GM20000 (cell line): ENCODE measurements at regions not wholly inside any gene's neighbourhood (a gene's known extent, or its start where the extent isn't known, plus 50 kb on each side); places are given as distances from the start of the nearest gene placed in this dataset.
"Not testable (repeated sequence)": the region's sequence is repeated elsewhere in the genome, so short reads cannot be mapped to it uniquely, and the experiment has no call there.

ENCODE experiments used
- DNase-seq: peaks from one replicate; pipeline ENCODE4 v3.0.0; 2012; ENCODE audit warnings: low spot score
- CTCF ChIP-seq: IDR thresholded peaks from 2 replicates; pipeline ENCODE4 v1.5.1; 2012; ENCODE audit warnings: mild to moderate bottlenecking, control low read depth; ENCODE audit errors: extremely low read depth, missing control alignments

- TF ChIP-seq CTCF, result no peak
- no peak for DNase-seq
Measured at GRCh38 chr1:104646233-104646632, 896.5 kb downstream of the AMY1C start.

DNA sequence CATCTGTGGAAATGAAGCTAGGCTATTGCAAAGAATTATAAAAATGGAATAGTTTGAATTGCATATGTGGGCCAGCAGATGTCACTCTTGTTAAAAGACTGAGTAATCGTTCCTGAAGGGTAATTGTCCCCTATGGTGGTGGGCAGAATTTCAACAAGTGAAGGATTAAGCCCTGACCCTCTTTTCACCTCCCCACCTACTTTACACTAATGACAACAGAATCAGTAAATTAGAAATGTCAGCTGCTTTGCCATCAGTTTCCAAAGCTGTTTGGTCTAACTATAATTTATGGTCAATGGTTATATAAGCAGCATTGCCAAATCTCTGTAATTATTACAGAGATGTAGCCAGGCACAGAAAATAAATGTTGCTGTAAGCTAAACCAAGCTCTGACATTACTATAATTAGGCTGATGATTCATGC, 898.6 kb downstream of the AMY1C start:
- peak; percentile 19 for TF ChIP-seq CTCF

GRCh38 chr1:104664374-104664773, 914.7 kb downstream of the AMY1C start:
- not testable (repeated sequence) for DNase-seq

More for the DNA sequence above, 898.6 kb downstream of the AMY1C start:
- peak; percentile 30 for DNase-seq

DNA sequence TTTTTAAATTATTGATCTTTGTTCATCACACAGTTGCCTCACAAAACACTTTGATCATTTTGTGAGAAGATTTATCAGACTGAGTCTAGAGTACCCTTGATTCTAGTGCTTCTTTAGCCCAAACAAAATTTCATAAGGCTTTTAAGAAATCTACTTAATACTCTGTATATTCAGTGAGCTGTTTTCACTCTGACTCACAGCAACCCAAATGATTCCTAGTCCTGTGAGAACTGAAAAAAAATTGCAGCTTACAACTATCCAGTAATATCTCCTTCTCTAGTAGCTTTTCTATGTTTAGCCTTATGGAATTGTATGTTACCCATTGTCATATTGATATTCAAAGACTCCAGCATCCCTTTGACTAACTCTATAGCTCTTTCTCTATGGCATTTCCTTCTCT, 915.6 kb downstream of the AMY1C start:
- no peak for TF ChIP-seq CTCF
- no peak for DNase-seq

DNA sequence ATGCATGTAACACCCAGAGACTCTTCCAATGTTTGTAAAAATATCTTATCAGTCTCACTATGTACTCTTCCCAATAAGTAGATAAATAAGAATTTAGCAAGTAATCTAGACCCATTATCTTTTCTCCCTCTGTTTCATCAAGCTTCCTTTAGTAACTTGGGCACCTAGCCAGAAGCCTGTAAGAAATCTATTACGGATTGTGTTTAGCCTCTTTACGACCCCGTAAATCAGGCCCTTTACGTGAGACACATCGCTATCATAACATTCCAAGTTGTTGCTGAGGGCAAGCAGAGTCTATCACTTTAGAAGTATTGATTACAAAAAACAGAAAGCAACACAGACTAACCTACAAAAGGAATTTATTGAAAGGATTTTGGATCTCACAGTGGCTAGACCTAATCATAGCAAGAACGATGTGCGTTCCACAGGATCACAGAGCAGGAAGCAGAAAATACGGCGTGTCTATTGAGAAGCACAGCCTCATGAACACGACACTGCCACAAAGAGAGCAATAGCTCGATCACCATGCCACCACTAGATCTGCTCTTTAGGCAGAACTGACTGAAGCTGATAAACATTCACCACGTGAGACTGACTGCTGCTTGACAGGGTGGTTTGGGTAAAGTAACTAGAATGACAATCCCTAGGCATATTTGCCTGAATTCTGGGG, 922.1 kb downstream of the AMY1C start:
- no peak for DNase-seq
- no peak for TF ChIP-seq CTCF

GRCh38 chr1:104699433-104699832, 949.7 kb downstream of the AMY1C start:
- TF ChIP-seq CTCF, result no peak
- no peak for DNase-seq

- TF ChIP-seq CTCF, result no peak
- DNase-seq, result no peak
Measured at GRCh38 chr1:104702731-104703130, 953.0 kb downstream of the AMY1C start.

GRCh38 chr1:104706631-104707147, 957.0 kb downstream of the AMY1C start:
- no peak for DNase-seq
- TF ChIP-seq CTCF, result no peak
